ENCODE measurements at regions not wholly inside any gene's neighbourhood (a gene's known extent, or its start where the extent isn't known, plus 50 kb on each side); places are given as distances from the start of the nearest gene placed in this dataset.

- Histone ChIP-seq H3K79me2 (ENCODE audit: insufficient read depth, low read length) (no peaks in the 10 kb centered on the region), H3K4me3 (ENCODE audit: insufficient read depth, low read depth, low read length) (no peak overlapping the region), H3K36me3 (ENCODE audit: insufficient read depth, low read length) (no peaks in the 10 kb centered on the region), H3K4me2 (ENCODE audit: low read length) (no peak overlapping the region), H2AFZ (ENCODE audit: low read depth, low read length) (no peak overlapping the region), H3K4me1 (ENCODE audit: insufficient read depth, low read length) (no peaks in the 10 kb centered on the region), H4K20me1 (ENCODE audit: insufficient read depth, low read length) (no peaks in the 10 kb centered on the region), H3K9me3 (ENCODE audit: insufficient read depth, low read depth, low read length) (no peaks in the 10 kb centered on the region), H3K27ac (ENCODE audit: low read depth, low read length) (no peak overlapping the region), H3K27me3 (ENCODE audit: insufficient read depth, low read length) (no peaks in the 10 kb centered on the region), H3K9ac (ENCODE audit: low read length) (no peak overlapping the region)
- no peak for FAIRE-seq
- no peaks in the 10 kb centered on the region for H3K9me3 Mint-ChIP-seq (ENCODE audit: unreplicated experiment)
- H3K4me3 Mint-ChIP-seq (ENCODE audit: unreplicated experiment) = no peak overlapping the region
- DNase-seq (ENCODE audit: low read depth) = no peak
- TF ChIP-seq EZH2 (IDR thresholded peaks at IDR 0.05; ENCODE audit: insufficient read depth, low read length) = no peak
- no peak for TF ChIP-seq CTCF (IDR thresholded peaks at IDR 0.05; ENCODE audit: insufficient read depth, low read depth, low read length)
- H3K36me3 Mint-ChIP-seq (ENCODE audit: low read depth, unreplicated experiment) = no peaks in the 10 kb centered on the region
- H3K27ac Mint-ChIP-seq (ENCODE audit: unreplicated experiment) = no peak overlapping the region
- no peaks in the 10 kb centered on the region for H3K27me3 Mint-ChIP-seq (ENCODE audit: low read depth, unreplicated experiment)
- H3K4me1 Mint-ChIP-seq (ENCODE audit: low read depth, unreplicated experiment) = no peaks in the 10 kb centered on the region
Measured at GRCh38 chr12:69045430-69045829, 112.5 kb upstream of the CPM start.

- DNase-seq (ENCODE audit: low read depth) = peak; percentile 22
- no peaks in the 10 kb centered on the region for H3K4me1 Mint-ChIP-seq (ENCODE audit: low read depth, unreplicated experiment)
- H3K79me2 ChIP-seq (ENCODE audit: insufficient read depth, low read length) = no peaks in the 10 kb centered on the region
- no peak overlapping the region for H3K9ac ChIP-seq (ENCODE audit: low read length)
- no peak overlapping the region for H3K27ac ChIP-seq (ENCODE audit: low read depth, low read length)
- no peak overlapping the region for H3K4me3 ChIP-seq (ENCODE audit: insufficient read depth, low read depth, low read length)
- no peaks in the 10 kb centered on the region for H3K9me3 ChIP-seq (ENCODE audit: insufficient read depth, low read depth, low read length)
- H3K27ac Mint-ChIP-seq (ENCODE audit: unreplicated experiment) = no peak overlapping the region
- no peaks in the 10 kb centered on the region for H3K27me3 Mint-ChIP-seq (ENCODE audit: low read depth, unreplicated experiment)
- H3K9me3 Mint-ChIP-seq (ENCODE audit: unreplicated experiment) = peaks cover 3% of the 10 kb centered on the region
- no peak for TF ChIP-seq CTCF (IDR thresholded peaks at IDR 0.05; ENCODE audit: insufficient read depth, low read depth, low read length)
- no peak for TF ChIP-seq EZH2 (IDR thresholded peaks at IDR 0.05; ENCODE audit: insufficient read depth, low read length)
- H3K4me1 ChIP-seq (ENCODE audit: insufficient read depth, low read length) = no peaks in the 10 kb centered on the region
- H3K4me2 ChIP-seq (ENCODE audit: low read length) = no peak overlapping the region
- no peaks in the 10 kb centered on the region for H3K27me3 ChIP-seq (ENCODE audit: insufficient read depth, low read length)
- FAIRE-seq = no peak
- peaks cover 2% of the 10 kb centered on the region for H3K36me3 Mint-ChIP-seq (ENCODE audit: low read depth, unreplicated experiment)
- no peaks in the 10 kb centered on the region for H3K36me3 ChIP-seq (ENCODE audit: insufficient read depth, low read length)
- no peak overlapping the region for H3K4me3 Mint-ChIP-seq (ENCODE audit: unreplicated experiment)
- no peak overlapping the region for H2AFZ ChIP-seq (ENCODE audit: low read depth, low read length)
- no peaks in the 10 kb centered on the region for H4K20me1 ChIP-seq (ENCODE audit: insufficient read depth, low read length)
Measured at GRCh38 chr12:69046363-69046762, 113.4 kb upstream of the CPM start.

- H3K9ac ChIP-seq (ENCODE audit: low read length) = no peak overlapping the region
- H2AFZ ChIP-seq (ENCODE audit: low read depth, low read length) = no peak overlapping the region
- H3K36me3 ChIP-seq (ENCODE audit: insufficient read depth, low read length) = no peaks in the 10 kb centered on the region
- no peak for FAIRE-seq
- no peaks in the 10 kb centered on the region for H3K9me3 ChIP-seq (ENCODE audit: insufficient read depth, low read depth, low read length)
- H3K27ac ChIP-seq (ENCODE audit: low read depth, low read length) = no peak overlapping the region
- Mint-ChIP-seq H3K9me3 (ENCODE audit: unreplicated experiment) (peaks cover 5% of the 10 kb centered on the region), H3K4me3 (ENCODE audit: unreplicated experiment) (no peak overlapping the region), H3K27ac (ENCODE audit: unreplicated experiment) (no peak overlapping the region), H3K4me1 (ENCODE audit: low read depth, unreplicated experiment) (no peaks in the 10 kb centered on the region), H3K27me3 (ENCODE audit: low read depth, unreplicated experiment) (no peaks in the 10 kb centered on the region), H3K36me3 (ENCODE audit: low read depth, unreplicated experiment) (peaks cover 2% of the 10 kb centered on the region)
- no peak overlapping the region for H3K4me3 ChIP-seq (ENCODE audit: insufficient read depth, low read depth, low read length)
- TF ChIP-seq EZH2 (IDR thresholded peaks at IDR 0.05; ENCODE audit: insufficient read depth, low read length) (no peak), CTCF (IDR thresholded peaks at IDR 0.05; ENCODE audit: insufficient read depth, low read depth, low read length) (no peak)
- DNase-seq (ENCODE audit: low read depth) = no peak
- no peak overlapping the region for H3K4me2 ChIP-seq (ENCODE audit: low read length)
- no peaks in the 10 kb centered on the region for H3K79me2 ChIP-seq (ENCODE audit: insufficient read depth, low read length)
- H4K20me1 ChIP-seq (ENCODE audit: insufficient read depth, low read length) = no peaks in the 10 kb centered on the region
- no peaks in the 10 kb centered on the region for H3K27me3 ChIP-seq (ENCODE audit: insufficient read depth, low read length)
- H3K4me1 ChIP-seq (ENCODE audit: insufficient read depth, low read length) = no peaks in the 10 kb centered on the region
Measured at GRCh38 chr12:69046920-69047319, 113.9 kb upstream of the CPM start.
